ENCODE measurements at regions not wholly inside any gene's neighbourhood (a gene's known extent, or its start where the extent isn't known, plus 50 kb on each side); places are given as distances from the start of the nearest gene placed in this dataset.
A peak's percentile ranks its signal among the peaks of the same experiment; 100 is the strongest.

GRCh38 chrX:109312757-109313156 lies 169.1 kb downstream of the GUCY2F start:
- no peak for DNase-seq (ENCODE audit: low read depth in 4 of 4, low spot score in 3 of 4)

DNA sequence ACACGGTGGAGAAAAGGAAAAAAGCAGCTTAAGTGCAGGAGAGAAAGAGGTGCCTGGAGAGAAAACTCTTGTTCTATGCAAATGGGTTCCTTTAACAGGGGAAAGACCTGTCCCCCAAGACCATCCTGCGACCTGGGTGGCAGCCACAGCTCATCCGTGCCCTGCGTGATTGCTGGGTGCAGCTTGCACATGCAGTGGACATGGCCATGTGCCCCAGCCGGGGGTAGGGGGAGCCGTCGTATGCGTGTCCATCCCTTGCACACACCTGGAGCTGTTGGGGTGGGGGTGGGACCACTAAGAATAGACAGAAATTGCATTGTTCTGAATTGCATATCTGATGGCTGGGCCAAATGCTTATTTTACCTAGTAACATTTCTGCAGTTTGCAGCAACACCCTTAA lies 171.9 kb downstream of the GUCY2F start:
- DNase-seq (ENCODE audit: low read depth in 4 of 4, low spot score in 3 of 4): no peak

- no peak for DNase-seq (ENCODE audit: low read depth in 4 of 4, low spot score in 3 of 4)
These were observed 180.7 kb downstream of the GUCY2F start for GRCh38 chrX:109301177-109301576.

GRCh38 chrX:109300415-109300814 lies 181.5 kb downstream of the GUCY2F start:
- no peak for DNase-seq (ENCODE audit: low read depth in 4 of 4, low spot score in 3 of 4)

DNA sequence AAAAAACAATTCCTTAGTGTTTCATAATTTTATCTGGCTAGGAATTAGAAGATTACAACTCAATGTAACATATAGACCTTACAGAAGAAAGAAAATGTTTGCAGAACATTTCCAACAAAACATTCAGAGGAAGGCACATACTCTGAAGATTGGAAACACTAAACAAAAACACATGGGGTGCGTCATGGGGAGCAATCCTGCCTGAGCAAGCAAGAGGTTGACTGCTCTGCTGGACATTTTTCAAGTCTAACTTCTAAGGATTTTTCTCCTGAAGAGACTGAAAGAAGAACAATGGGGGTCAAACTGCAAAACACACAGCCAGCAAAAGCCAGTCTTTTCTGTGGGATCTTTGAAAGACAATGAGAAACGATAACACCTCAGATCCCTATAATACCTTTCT lies 182.8 kb downstream of the GUCY2F start:
- DNase-seq (ENCODE audit: low read depth in 4 of 4, low spot score in 3 of 4): no peak

- DNase-seq (ENCODE audit: low read depth in 4 of 4, low spot score in 3 of 4): no peak
These were observed 187.6 kb downstream of the GUCY2F start for GRCh38 chrX:109294097-109294814.

GRCh38 chrX:109283870-109284269 lies 198.0 kb downstream of the GUCY2F start:
- no peak for DNase-seq (ENCODE audit: low read depth in 4 of 4, low spot score in 3 of 4)

DNA sequence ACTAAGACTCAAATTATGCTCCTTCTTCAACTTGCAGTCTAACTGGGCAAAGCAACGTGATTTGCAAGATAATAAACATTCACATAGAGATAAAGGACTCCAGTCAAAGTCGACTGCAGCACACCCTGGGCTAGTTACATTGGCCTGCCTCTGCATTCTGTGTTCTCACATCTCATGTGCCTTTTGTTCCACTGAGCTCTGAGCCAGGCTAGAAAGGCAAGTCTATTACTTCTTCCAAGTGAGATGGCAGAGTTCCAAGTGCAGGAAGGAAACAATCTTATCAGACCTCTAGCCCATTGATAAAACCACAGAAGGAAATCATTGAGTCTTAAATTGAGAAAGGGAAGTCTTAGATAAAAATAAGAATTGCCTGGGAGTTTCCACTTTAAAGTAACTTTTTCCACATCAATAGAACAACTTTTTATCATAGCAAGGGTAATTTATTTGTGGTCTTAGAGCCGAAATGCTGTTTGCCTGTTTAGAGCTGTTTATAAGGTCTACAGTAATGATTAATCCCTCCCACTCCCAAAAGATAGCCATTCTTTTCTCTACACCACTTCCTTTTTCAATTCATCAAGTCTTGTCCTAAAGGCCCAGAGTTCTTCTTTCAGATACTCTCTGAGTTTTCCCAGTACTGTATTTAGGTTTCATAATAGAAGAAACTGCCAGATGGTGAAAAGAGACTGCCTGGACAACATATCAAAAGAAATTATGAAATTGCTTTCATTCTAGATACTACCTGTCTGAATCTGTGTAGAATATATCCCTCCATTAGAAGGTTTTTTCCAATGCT lies 200.2 kb downstream of the GUCY2F start:
- DNase-seq (ENCODE audit: low read depth in 4 of 4, low spot score in 3 of 4): peak in 3 of 4 donors; percentile 10 to 22 (median 18)

- no peak for DNase-seq (ENCODE audit: low read depth in 4 of 4, low spot score in 3 of 4)
These were observed 207.1 kb downstream of the GUCY2F start for GRCh38 chrX:109274806-109275205.

GRCh38 chrX:109270580-109271484 lies 211.1 kb downstream of the GUCY2F start:
- DNase-seq (ENCODE audit: low read depth in 4 of 4, low spot score in 3 of 4): no peak

DNA sequence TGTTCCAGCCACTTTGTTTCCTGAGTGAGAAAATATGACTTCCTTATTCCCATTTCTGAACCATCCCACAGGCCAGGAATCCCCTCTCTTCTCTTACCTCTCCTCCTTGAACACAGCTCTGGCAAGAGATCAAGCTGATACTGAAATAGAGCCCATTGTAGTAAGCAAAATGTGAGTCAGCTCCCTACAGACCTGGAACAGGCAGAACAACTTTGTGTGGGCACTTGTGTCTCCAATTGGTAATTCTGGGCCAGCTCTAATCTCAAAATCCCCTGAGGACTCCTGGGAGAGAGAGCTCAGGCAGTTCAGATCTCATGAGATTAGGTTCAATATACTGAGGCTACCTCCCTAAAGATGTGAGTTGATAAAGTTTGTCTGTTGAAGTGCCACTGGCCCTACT lies 213.5 kb downstream of the GUCY2F start:
- no peak for DNase-seq (ENCODE audit: low read depth in 4 of 4, low spot score in 3 of 4)

DNA sequence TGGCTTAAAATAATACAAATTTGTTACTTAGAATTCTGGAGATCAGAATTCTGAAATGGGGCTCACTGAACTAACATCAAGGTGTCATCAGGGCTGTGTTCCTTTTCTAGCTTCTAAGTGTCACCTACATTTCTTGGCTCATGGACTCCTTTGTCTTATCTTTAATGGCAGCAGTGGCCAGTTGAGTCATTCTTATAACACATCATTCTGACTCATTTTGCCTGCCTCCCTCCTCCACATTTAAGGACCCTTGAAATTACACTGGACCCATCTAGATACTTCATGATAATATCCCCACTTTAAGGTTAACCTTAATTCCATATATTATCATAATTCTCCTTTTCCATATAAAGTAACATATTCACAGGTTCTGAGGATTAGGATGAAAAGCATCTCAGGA lies 215.9 kb downstream of the GUCY2F start:
- DNase-seq (ENCODE audit: low read depth in 4 of 4, low spot score in 3 of 4): no peak

DNA sequence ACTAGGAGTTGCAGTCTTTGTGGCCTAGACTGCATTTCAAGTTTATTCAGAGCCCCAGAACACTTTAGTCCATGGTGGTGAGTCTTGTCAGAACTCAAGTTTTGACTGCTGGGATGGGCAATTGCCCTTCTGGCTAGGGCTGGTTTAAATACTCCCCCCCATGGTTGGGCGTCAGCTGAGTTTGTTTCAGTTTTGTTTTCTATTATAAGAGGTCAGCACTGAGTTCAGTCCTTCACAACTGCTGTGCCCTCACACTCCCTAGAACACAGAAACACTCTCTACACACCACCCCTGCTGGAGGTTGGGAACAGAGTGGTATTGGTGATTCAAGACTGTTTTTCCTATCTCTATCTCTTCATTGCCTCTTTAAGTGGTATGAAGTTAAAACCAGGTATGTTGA lies 217.0 kb downstream of the GUCY2F start:
- no peak for DNase-seq (ENCODE audit: low read depth in 4 of 4, low spot score in 3 of 4)

DNA sequence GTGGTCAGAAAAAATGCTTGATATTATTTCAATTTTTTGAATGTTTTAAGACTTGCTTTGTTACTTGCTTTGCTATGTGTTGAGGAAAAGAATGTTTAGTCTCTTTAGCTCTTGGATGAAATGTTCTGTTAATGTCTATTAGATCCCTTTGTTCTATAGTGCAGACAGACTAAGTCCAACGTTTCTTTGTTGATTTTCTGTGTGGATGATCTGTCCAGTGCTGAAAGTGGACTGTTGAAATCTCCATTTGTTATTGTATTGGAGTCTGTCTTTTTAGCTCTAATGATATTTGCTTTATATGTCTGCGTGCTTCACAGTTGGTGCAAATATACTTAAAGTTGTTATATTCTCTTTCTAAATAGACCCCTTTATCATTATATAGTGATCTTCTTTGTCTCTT lies 220.6 kb downstream of the GUCY2F start:
- no peak for DNase-seq (ENCODE audit: low read depth in 4 of 4, low spot score in 3 of 4)

GRCh38 chrX:109252789-109253188 lies 229.1 kb downstream of the GUCY2F start:
- DNase-seq (ENCODE audit: low read depth in 4 of 4, low spot score in 3 of 4): no peak

DNA sequence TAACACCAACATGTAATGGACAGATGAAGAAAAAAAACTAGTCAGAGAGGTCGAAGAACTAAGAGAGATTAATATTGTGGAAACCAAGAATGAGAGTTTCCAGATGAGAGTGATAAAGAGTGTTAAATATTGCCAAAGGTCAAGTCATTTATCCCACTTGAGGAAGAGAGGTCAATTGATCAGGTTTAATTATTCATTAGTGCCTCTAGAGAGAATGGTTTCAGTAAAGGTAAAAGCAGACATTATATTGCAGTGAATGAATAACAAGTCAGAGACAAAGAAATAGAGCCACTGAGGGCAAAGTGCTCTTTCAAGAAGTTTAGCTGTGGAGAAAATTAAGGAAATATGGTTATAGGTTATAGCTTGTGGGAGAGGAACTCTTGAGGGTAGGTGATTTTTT lies 263.1 kb downstream of the GUCY2F start:
- no peak for DNase-seq (ENCODE audit: low read depth in 4 of 4, low spot score in 3 of 4)

DNA sequence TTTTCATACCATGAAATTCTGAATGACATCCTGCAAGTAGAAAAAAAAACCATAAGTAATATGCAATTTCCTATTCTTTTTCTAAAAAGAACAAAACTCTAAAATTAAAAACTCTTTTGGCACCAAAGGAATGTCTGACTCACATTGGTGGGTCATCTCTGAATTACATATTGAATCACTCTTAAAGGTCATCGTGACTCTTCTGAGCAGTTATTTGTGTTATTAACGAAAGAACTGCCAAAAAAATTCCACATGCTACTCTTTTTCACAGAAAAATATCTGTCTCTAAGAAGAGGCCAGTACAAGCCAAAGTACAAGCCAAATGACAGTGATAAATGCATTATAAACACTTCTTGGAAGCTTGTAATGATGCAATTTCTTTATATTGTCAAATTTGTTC lies 282.2 kb downstream of the GUCY2F start:
- no peak for DNase-seq (ENCODE audit: low read depth in 4 of 4, low spot score in 3 of 4)

DNA sequence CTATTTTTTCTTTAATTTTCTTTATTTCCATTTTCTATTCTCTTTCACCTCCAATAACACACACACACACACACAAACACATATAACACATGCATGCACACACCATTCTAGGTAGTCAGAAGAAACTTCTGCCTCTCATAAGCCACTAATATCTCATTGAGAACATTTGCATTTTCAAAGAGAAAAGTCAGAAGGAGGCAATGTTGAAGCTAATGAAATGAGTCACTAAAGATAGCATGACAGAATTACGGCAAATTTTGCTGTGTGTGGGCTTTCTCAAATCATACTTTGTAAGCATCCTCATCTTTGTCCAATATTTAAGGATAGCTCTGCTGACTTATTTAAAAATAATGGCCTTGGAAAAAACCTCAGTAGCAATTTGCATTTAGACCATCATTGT lies 291.3 kb downstream of the GUCY2F start:
- no peak for DNase-seq (ENCODE audit: low read depth in 4 of 4, low spot score in 3 of 4)

DNA sequence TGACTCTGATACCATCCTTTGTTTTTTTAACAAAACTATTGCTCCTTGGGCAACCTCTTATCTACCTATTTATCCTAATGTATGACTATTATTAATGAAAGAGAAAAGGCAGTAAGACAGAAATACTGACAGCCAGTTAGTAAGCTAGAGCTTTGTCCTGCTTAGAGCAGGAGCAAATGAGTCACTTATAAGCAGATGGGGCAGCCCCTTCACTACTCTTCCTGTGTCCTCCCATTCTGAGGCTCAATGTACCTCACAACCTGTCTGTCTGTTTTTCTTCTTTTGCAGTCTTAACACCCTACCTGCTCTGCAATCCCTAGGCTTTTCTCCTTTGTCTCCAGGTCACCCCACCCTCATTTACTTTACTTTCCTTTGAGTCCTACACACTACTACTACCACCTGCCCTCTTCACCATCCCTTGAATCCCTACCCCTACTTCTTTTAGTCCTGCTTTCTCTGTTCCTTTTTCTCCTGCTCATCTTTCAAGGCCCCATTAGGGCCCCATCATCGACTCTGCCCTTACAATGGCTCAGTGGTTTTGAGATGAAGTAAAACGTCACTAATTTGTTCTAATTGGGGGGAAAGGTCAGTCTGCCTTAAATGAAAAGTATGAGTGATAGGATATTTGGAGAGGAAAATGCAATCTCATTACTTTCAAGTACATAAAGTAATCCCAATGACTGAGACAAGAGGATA lies 294.3 kb downstream of the GUCY2F start:
- DNase-seq (ENCODE audit: low read depth in 4 of 4, low spot score in 3 of 4): no peak

GRCh38 chrX:109186939-109187338 lies 294.9 kb downstream of the GUCY2F start:
- no peak for DNase-seq (ENCODE audit: low read depth in 4 of 4, low spot score in 3 of 4)

Measured in left renal pelvis (tissue), 4 donors.